Epithelial cell of esophagus (primary cell): ENCODE measurements at regions not wholly inside any gene's neighbourhood (a gene's known extent, or its start where the extent isn't known, plus 50 kb on each side); places are given as distances from the start of the nearest gene placed in this dataset.
A peak's percentile ranks its signal among the peaks of the same experiment; 100 is the strongest.

Source experiments
- DNase-seq: peaks from one replicate; pipeline ENCODE4 v3.0.0; 2010; ENCODE audit warnings: low read depth
- H3K4me3 ChIP-seq: 2 replicates; pipeline ENCODE4 v1.5.1; 2011; ENCODE audit warnings: mild to moderate bottlenecking, low read length, control low read depth
- TF ChIP-seq, protein P1 (sequence below): IDR thresholded peaks from 2 replicates; pipeline ENCODE4 v1.5.1; 2011; ENCODE audit warnings: low read depth, mild to moderate bottlenecking, low read length, control low read depth, inconsistent platforms; ENCODE audit not compliant: insufficient read depth; ENCODE audit errors: missing control alignments

DNA sequence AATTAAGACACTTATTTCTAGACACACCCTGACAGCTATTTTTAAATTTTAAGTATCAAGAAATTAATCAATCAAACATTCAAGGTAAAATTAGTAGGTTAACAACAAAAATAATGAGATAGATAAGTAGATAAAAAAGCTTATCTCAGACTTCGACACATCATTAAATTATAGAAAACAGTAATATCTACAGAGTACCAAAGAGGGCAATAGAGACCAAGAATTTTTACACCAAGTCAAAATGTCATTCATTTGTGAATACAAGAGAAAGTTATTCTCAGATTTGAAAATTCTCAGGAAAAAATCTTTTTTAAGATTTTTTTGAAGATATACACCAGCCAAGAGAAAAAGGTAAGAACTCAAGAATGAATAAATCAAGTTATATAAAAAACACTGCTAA, 445.6 kb downstream of the ACTL7B start:
- DNase-seq = no peak
- TF ChIP-seq, protein P1, sequence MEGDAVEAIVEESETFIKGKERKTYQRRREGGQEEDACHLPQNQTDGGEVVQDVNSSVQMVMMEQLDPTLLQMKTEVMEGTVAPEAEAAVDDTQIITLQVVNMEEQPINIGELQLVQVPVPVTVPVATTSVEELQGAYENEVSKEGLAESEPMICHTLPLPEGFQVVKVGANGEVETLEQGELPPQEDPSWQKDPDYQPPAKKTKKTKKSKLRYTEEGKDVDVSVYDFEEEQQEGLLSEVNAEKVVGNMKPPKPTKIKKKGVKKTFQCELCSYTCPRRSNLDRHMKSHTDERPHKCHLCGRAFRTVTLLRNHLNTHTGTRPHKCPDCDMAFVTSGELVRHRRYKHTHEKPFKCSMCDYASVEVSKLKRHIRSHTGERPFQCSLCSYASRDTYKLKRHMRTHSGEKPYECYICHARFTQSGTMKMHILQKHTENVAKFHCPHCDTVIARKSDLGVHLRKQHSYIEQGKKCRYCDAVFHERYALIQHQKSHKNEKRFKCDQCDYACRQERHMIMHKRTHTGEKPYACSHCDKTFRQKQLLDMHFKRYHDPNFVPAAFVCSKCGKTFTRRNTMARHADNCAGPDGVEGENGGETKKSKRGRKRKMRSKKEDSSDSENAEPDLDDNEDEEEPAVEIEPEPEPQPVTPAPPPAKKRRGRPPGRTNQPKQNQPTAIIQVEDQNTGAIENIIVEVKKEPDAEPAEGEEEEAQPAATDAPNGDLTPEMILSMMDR = no peak
- H3K4me3 ChIP-seq = no peak overlapping the region

GRCh38 chr9:108400297-108400696, 455.5 kb downstream of the ACTL7B start:
- no peak overlapping the region for H3K4me3 ChIP-seq
- DNase-seq = no peak

DNA sequence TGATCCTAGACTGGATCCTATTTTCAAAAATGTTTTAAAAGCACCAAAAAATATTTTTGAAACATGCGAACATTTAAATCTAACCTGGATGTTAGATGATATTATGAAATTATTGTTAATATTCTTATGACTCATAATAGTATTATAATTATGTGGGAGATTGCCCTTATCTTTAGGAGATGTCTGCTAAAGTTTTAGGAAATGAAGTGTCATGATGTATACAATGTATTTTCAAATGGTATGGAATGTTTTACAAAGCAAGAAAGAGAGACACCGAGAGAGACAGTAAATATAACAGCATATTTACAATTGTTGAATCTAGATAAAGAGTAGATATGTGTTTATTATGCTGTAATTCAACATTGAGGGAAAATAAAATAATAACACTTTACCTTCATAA, 455.9 kb downstream of the ACTL7B start:
- no peak overlapping the region for H3K4me3 ChIP-seq
- TF ChIP-seq, protein P1 = no peak
- DNase-seq = no peak

More at GRCh38 chr9:108400297-108400696, 455.5 kb downstream of the ACTL7B start:
- TF ChIP-seq, protein P1 = peak; percentile 20

- TF ChIP-seq, protein P1 = no peak
- DNase-seq = no peak
These were observed 458.5 kb downstream of the ACTL7B start for GRCh38 chr9:108397286-108397685.

GRCh38 chr9:108396611-108397010, 459.2 kb downstream of the ACTL7B start:
- no peak for DNase-seq
- TF ChIP-seq, protein P1 = no peak
- no peak overlapping the region for H3K4me3 ChIP-seq

More at GRCh38 chr9:108397286-108397685, 458.5 kb downstream of the ACTL7B start:
- no peak overlapping the region for H3K4me3 ChIP-seq

DNA sequence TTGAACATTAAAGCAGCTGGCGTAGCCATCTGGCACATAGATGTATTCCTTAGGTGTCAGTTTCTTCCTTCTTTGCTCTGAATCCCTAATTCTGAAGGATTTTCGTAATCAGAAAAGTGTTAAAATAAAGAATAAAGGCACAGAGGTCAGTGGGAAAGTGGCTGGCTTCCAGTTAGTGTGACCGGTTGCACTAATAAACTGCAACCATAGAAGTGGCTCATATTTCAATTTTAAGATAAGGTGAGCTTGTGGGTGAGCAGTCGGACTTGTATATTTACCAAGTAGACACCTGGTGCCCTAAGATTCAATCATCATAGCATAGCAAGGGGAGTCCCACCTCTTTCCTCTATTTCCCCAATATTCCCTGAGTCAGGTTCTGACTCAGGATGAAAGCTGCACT, 459.6 kb downstream of the ACTL7B start:
- TF ChIP-seq, protein P1 = no peak
- H3K4me3 ChIP-seq = no peak overlapping the region
- no peak for DNase-seq

DNA sequence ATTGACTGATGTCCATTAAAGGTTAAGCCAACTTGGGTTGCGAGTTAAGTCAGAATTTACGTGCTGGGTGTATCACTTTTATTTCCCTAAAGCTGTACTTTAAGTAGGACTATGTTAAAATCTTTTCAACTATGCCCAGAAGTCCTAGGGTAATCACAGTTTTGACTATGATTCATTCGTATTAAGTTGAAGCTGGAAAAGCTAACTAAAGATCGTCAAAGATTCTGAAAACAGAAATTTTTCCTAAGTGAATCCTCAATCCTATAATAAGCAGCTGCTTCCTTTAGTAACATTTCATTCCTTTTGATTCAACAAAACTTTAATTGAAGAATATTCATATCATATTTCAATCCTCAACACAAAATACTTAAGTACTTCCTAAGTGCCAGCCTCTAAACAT, 460.4 kb downstream of the ACTL7B start:
- H3K4me3 ChIP-seq = no peak overlapping the region
- no peak for DNase-seq
- TF ChIP-seq, protein P1 = no peak
